Lower lobe of right lung (tissue), 2 donors: ENCODE measurements at regions not wholly inside any gene's neighbourhood (a gene's known extent, or its start where the extent isn't known, plus 50 kb on each side); places are given as distances from the start of the nearest gene placed in this dataset.

Source experiments
- ATAC-seq, 2 donors: fragments of 200-7000 bp; cut with Tn5 transposase; one replicate each; pipeline ENCODE4 v1.9.1; 2020 to 2022; ENCODE audit warnings: mild to moderate bottlenecking in 2 of 2, moderate library complexity in 2 of 2
- DNase-seq: peaks from one replicate; pipeline ENCODE4 v3.0.0-alpha.2; 2020
- H3K27ac ChIP-seq: fragments of 200-600 bp; one replicate; pipeline ENCODE4 v1.8.0; 2022
- H3K27me3 ChIP-seq: fragments of 200-600 bp; one replicate; pipeline ENCODE4 v1.8.0; 2022; ENCODE audit warnings: low read depth
- H3K36me3 ChIP-seq: fragments of 200-600 bp; one replicate; pipeline ENCODE4 v1.8.0; 2022; ENCODE audit warnings: mild to moderate bottlenecking
- H3K4me1 ChIP-seq: fragments of 200-600 bp; one replicate; pipeline ENCODE4 v1.8.0; 2022
- H3K4me3 ChIP-seq: fragments of 200-600 bp; one replicate; pipeline ENCODE4 v1.8.0; 2022; ENCODE audit warnings: mild to moderate bottlenecking
- H3K9me3 ChIP-seq: fragments of 200-600 bp; one replicate; pipeline ENCODE4 v1.8.0; 2022
- CTCF ChIP-seq: fragments of 200-600 bp; IDR thresholded peaks from one replicate; pipeline ENCODE4 v1.8.0; 2022; ENCODE audit warnings: antibody characterized with exemption, mild to moderate bottlenecking
- intact Hi-C: fragments of 100-400 bp; cut with DNase I; formaldehyde crosslinking; loops from one replicate; pipeline ENCODE4 v1.11.0; 2022
- donor health status: DM: no; HTN: yes; CAD: no; lungs with severe emphysema.

- Histone ChIP-seq H3K36me3 (no peaks in the 10 kb centered on the region), H3K9me3 (no peaks in the 10 kb centered on the region), H3K27me3 (peaks cover 5% of the 10 kb centered on the region), H3K4me1 (no peaks in the 10 kb centered on the region), H3K27ac (no peak overlapping the region), H3K4me3 (no peak overlapping the region)
- no peak for ATAC-seq
- DNase-seq, result no peak
- intact Hi-C loops, result no loop called here
- no peak for TF ChIP-seq CTCF
Observed at GRCh38 chr1:29629814-29630516, 393.6 kb downstream of the PTPRU start.

GRCh38 chr1:29629401-29629800 lies 393.1 kb downstream of the PTPRU start:
- no peaks in the 10 kb centered on the region for H3K9me3 ChIP-seq
- no peak overlapping the region for H3K27ac ChIP-seq
- H3K4me3 ChIP-seq, result no peak overlapping the region
- intact Hi-C loops, result no loop called here
- H3K4me1 ChIP-seq, result no peaks in the 10 kb centered on the region
- no peaks in the 10 kb centered on the region for H3K36me3 ChIP-seq
- TF ChIP-seq CTCF, result no peak
- DNase-seq, result no peak
- no peak for ATAC-seq
- peaks cover 5% of the 10 kb centered on the region for H3K27me3 ChIP-seq

- intact Hi-C loops, result no loop called here
- H3K27ac ChIP-seq, result no peak overlapping the region
- no peaks in the 10 kb centered on the region for H3K36me3 ChIP-seq
- H3K4me3 ChIP-seq, result no peak overlapping the region
- no peaks in the 10 kb centered on the region for H3K9me3 ChIP-seq
- H3K4me1 ChIP-seq, result no peaks in the 10 kb centered on the region
- no peak for TF ChIP-seq CTCF
- DNase-seq (no peak), ATAC-seq (no peak)
- peaks cover 5% of the 10 kb centered on the region for H3K27me3 ChIP-seq
Observed at GRCh38 chr1:29628190-29628589, 391.9 kb downstream of the PTPRU start.

- no peaks in the 10 kb centered on the region for H3K36me3 ChIP-seq
- no peak overlapping the region for H3K4me3 ChIP-seq
- TF ChIP-seq CTCF, result no peak
- no peak for DNase-seq
- peaks cover 5% of the 10 kb centered on the region for H3K27me3 ChIP-seq
- H3K27ac ChIP-seq, result no peak overlapping the region
- H3K4me1 ChIP-seq, result no peaks in the 10 kb centered on the region
- no peaks in the 10 kb centered on the region for H3K9me3 ChIP-seq
- no peak for ATAC-seq
- intact Hi-C loops, result no loop called here
Observed at GRCh38 chr1:29626726-29627125, 390.4 kb downstream of the PTPRU start.

- Histone ChIP-seq H3K4me3 (no peak overlapping the region), H3K4me1 (no peaks in the 10 kb centered on the region), H3K9me3 (no peaks in the 10 kb centered on the region), H3K36me3 (no peaks in the 10 kb centered on the region), H3K27ac (no peak overlapping the region), H3K27me3 (peaks cover 5% of the 10 kb centered on the region)
- ATAC-seq (no peak), DNase-seq (no peak)
- no peak for TF ChIP-seq CTCF
- intact Hi-C loops, result no loop called here
Observed at GRCh38 chr1:29626066-29626465, 389.7 kb downstream of the PTPRU start.
